ENCODE measurements at regions not wholly inside any gene's neighbourhood (a gene's known extent, or its start where the extent isn't known, plus 50 kb on each side); places are given as distances from the start of the nearest gene placed in this dataset.

DNA sequence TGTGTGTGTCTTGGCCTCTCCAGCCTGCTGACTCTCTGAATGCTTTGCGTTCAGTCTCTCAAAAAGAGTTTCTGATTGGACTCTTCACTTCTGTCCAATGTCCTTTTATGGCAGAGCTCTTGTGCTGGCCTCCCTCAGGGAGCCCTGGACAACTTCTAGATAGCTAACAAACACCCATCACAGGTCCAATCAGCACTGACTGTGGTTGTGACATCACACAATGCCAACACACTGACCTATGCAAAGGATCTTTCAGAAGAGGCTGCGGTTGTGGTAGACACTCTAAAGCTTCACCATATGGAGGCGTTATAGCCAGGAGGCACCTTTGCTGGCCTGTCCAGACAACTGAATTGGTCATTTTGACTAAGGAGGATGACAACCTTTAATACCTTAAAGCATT lies 53.8 kb upstream of the LSM6 start:
- TF ChIP-seq POLR2AphosphoS5 (IDR thresholded peaks at IDR 0.05; ENCODE audit: low read depth, low read length) = no peak
- TF ChIP-seq, protein P1, sequence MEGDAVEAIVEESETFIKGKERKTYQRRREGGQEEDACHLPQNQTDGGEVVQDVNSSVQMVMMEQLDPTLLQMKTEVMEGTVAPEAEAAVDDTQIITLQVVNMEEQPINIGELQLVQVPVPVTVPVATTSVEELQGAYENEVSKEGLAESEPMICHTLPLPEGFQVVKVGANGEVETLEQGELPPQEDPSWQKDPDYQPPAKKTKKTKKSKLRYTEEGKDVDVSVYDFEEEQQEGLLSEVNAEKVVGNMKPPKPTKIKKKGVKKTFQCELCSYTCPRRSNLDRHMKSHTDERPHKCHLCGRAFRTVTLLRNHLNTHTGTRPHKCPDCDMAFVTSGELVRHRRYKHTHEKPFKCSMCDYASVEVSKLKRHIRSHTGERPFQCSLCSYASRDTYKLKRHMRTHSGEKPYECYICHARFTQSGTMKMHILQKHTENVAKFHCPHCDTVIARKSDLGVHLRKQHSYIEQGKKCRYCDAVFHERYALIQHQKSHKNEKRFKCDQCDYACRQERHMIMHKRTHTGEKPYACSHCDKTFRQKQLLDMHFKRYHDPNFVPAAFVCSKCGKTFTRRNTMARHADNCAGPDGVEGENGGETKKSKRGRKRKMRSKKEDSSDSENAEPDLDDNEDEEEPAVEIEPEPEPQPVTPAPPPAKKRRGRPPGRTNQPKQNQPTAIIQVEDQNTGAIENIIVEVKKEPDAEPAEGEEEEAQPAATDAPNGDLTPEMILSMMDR (IDR thresholded peaks at IDR 0.05) = no peak
- TF ChIP-seq REST (IDR thresholded peaks at IDR 0.05; ENCODE audit: insufficient read depth in 1 of 2, low read depth in 2 of 2, low read length in 1 of 2) = no peak
